C4-2B (cell line): ENCODE measurements at regions not wholly inside any gene's neighbourhood (a gene's known extent, or its start where the extent isn't known, plus 50 kb on each side); places are given as distances from the start of the nearest gene placed in this dataset.

Experiments
- ZFX ChIP-seq: fragments of 450-650 bp; IDR thresholded peaks from 2 replicates; pipeline ENCODE4 v1.6.1; 2017
- TF ChIP-seq, protein P1 (sequence below): fragments of 450-650 bp; conservative IDR thresholded peaks from 2 replicates; pipeline ENCODE4 v1.5.1; 2017; ENCODE audit warnings: mild to moderate bottlenecking

DNA sequence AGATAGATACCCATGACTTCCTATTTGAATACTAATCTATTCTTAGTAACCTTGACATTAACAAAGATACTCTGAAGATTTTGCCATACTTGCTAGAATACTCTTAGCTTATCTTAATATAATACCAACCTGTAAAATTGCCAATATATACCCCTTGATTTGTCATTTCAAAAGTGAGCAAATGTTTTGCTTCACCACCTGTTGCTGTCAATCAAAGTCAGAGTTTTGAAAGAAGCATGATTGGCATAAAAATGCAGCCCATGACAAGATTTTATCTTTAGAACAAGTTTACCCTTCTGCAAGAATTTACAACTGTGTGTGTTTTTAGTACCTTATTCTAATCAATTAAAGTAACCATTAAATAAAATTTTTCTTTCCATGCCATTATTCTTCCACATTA, 236.2 kb downstream of the TBX18 start:
- TF ChIP-seq, protein P1, sequence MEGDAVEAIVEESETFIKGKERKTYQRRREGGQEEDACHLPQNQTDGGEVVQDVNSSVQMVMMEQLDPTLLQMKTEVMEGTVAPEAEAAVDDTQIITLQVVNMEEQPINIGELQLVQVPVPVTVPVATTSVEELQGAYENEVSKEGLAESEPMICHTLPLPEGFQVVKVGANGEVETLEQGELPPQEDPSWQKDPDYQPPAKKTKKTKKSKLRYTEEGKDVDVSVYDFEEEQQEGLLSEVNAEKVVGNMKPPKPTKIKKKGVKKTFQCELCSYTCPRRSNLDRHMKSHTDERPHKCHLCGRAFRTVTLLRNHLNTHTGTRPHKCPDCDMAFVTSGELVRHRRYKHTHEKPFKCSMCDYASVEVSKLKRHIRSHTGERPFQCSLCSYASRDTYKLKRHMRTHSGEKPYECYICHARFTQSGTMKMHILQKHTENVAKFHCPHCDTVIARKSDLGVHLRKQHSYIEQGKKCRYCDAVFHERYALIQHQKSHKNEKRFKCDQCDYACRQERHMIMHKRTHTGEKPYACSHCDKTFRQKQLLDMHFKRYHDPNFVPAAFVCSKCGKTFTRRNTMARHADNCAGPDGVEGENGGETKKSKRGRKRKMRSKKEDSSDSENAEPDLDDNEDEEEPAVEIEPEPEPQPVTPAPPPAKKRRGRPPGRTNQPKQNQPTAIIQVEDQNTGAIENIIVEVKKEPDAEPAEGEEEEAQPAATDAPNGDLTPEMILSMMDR: no peak
- no peak for TF ChIP-seq ZFX
